GM23338 (cell line): ENCODE measurements at regions not wholly inside any gene's neighbourhood (a gene's known extent, or its start where the extent isn't known, plus 50 kb on each side); places are given as distances from the start of the nearest gene placed in this dataset.

Experiments used
- ATAC-seq: fragments of 200-7000 bp; cut with Tn5 transposase; 3 replicates; pipeline ENCODE4 v1.9.1; 2020
- DNase-seq: peaks from one replicate; pipeline ENCODE4 v3.0.0-alpha.2; 2015; ENCODE audit warnings: low spot score
- H2AFZ ChIP-seq: fragments of 200-600 bp; sonication (generic); 2 replicates; pipeline ENCODE4 v1.8.0; 2016; ENCODE audit warnings: antibody characterized with exemption, mild to moderate bottlenecking, moderate library complexity
- H3F3A ChIP-seq: fragments of 200-600 bp; sonication (generic); replicated peaks from 2 replicates; pipeline ENCODE4 v1.8.0; 2017; ENCODE audit warnings: antibody characterized with exemption, mixed run types, low read depth
- H3K27ac ChIP-seq: fragments of 200-600 bp; sonication (generic); 2 replicates; pipeline ENCODE4 v1.6.1; 2016; ENCODE audit warnings: low read depth
- H3K27me3 ChIP-seq: fragments of 200-600 bp; sonication (generic); 2 replicates; pipeline ENCODE4 v1.8.0; 2016; ENCODE audit warnings: mild to moderate bottlenecking, mixed run types, moderate library complexity; ENCODE audit not compliant: insufficient read depth
- H3K36me3 ChIP-seq: fragments of 200-600 bp; sonication (generic); 2 replicates; pipeline ENCODE4 v1.8.0; 2016; ENCODE audit warnings: mild to moderate bottlenecking; ENCODE audit not compliant: insufficient read depth
- H3K4me1 ChIP-seq: fragments of 200-600 bp; sonication (generic); 2 replicates; pipeline ENCODE4 v1.8.0; 2016; ENCODE audit warnings: mild to moderate bottlenecking, moderate library complexity; ENCODE audit not compliant: insufficient read depth
- H3K4me2 ChIP-seq: fragments of 200-600 bp; sonication (generic); 2 replicates; pipeline ENCODE4 v1.7.1; 2017; ENCODE audit warnings: mixed run types
- H3K4me3 ChIP-seq: fragments of 200-600 bp; sonication (generic); 2 replicates; pipeline ENCODE4 v1.6.1; 2016; ENCODE audit warnings: mixed run types
- H3K79me2 ChIP-seq: fragments of 200-600 bp; sonication (generic); replicated peaks from 2 replicates; pipeline ENCODE4 v1.8.0; 2017; ENCODE audit warnings: mild to moderate bottlenecking; ENCODE audit not compliant: insufficient read depth
- H3K9me2 ChIP-seq: fragments of 200-600 bp; sonication (generic); 2 replicates; pipeline ENCODE4 v1.8.0; 2017; ENCODE audit not compliant: insufficient read depth
- H4K20me1 ChIP-seq: fragments of 200-600 bp; sonication (generic); replicated peaks from 2 replicates; pipeline ENCODE4 v1.8.0; 2017; ENCODE audit warnings: mild to moderate bottlenecking; ENCODE audit not compliant: insufficient read depth
- H3K27ac Mint-ChIP-seq: 2 replicates; pipeline ENCODE4 v1.8.0; 2020; ENCODE audit warnings: inconsistent platforms, mild to moderate bottlenecking, moderate library complexity, mixed read lengths
- H3K27me3 Mint-ChIP-seq: 3 replicates; pipeline ENCODE4 v1.8.0; 2022; ENCODE audit warnings: low read depth, mild to moderate bottlenecking, moderate library complexity, mixed read lengths, inconsistent platforms; ENCODE audit not compliant: insufficient read depth, poor library complexity
- H3K36me3 Mint-ChIP-seq: 3 replicates; pipeline ENCODE4 v1.8.0; 2021; ENCODE audit warnings: low read depth, mild to moderate bottlenecking, inconsistent platforms, moderate library complexity, mixed read lengths
- H3K4me1 Mint-ChIP-seq: 3 replicates; pipeline ENCODE4 v1.8.0; 2020; ENCODE audit warnings: mild to moderate bottlenecking, inconsistent platforms, mixed read lengths
- H3K4me3 Mint-ChIP-seq: 3 replicates; pipeline ENCODE4 v1.8.0; 2021; ENCODE audit warnings: moderate library complexity, mild to moderate bottlenecking, inconsistent platforms, mixed read lengths
- H3K9me3 Mint-ChIP-seq: 3 replicates; pipeline ENCODE4 v1.8.0; 2020; ENCODE audit warnings: moderate library complexity, mild to moderate bottlenecking, inconsistent platforms, mixed read lengths
- CREB1 ChIP-seq: fragments of 250-450 bp; sonication (Bioruptor Pico); IDR thresholded peaks from 2 replicates; pipeline ENCODE4 v1.5.0; 2020; ENCODE audit warnings: low read depth, mild to moderate bottlenecking, moderate library complexity
- CTCF ChIP-seq, 2 experiments: fragments of 200-600 bp in 1 of 2; sonication (generic) in 1 of 2; conservative IDR thresholded peaks; 2 replicates each; pipeline versions ENCODE4 v1.5.1 to v1.6.1; 2016 to 2017; ENCODE audit warnings: antibody characterized with exemption in 2 of 2, low read depth in 2 of 2, mild to moderate bottlenecking in 2 of 2, moderate library complexity in 1 of 2
- EZH2 ChIP-seq: fragments of 200-600 bp; sonication (generic); IDR thresholded peaks from one replicate; pipeline ENCODE4 v1.8.0; 2017; ENCODE audit warnings: antibody characterized with exemption, mild to moderate bottlenecking, low read depth; ENCODE audit not compliant: unreplicated experiment
- EZH2phosphoT487 ChIP-seq: fragments of 200-600 bp; sonication (generic); IDR thresholded peaks from one replicate; pipeline ENCODE4 v1.8.1; 2018; ENCODE audit warnings: antibody characterized with exemption; ENCODE audit not compliant: unreplicated experiment
- JUNB ChIP-seq: IDR thresholded peaks from one replicate; pipeline ENCODE4 v1.6.1; 2016; ENCODE audit warnings: antibody characterized with exemption; ENCODE audit not compliant: unreplicated experiment
- NANOG ChIP-seq: IDR thresholded peaks from 2 replicates; pipeline ENCODE4 v1.6.1; 2016; ENCODE audit warnings: antibody characterized with exemption, borderline replicate concordance
- POLR2AphosphoS5 ChIP-seq: IDR thresholded peaks from 2 replicates; pipeline ENCODE4 v1.6.1; 2016; ENCODE audit warnings: antibody characterized with exemption, low read depth
- STAT1 ChIP-seq: IDR thresholded peaks from one replicate; pipeline ENCODE4 v1.6.1; 2016; ENCODE audit warnings: antibody characterized with exemption; ENCODE audit not compliant: unreplicated experiment
- ZNF114 ChIP-seq: fragments of 250-450 bp; sonication (Bioruptor Pico); IDR thresholded peaks from 2 replicates; pipeline ENCODE4 v1.5.0; 2020; ENCODE audit warnings: mild to moderate bottlenecking, moderate library complexity
- ZNF331 ChIP-seq: fragments of 250-450 bp; sonication (Bioruptor Pico); IDR thresholded peaks from 2 replicates; pipeline ENCODE4 v1.5.0; 2020; ENCODE audit warnings: low read depth, mild to moderate bottlenecking, moderate library complexity
- ZNF462 ChIP-seq: fragments of 250-450 bp; sonication (Bioruptor Pico); IDR thresholded peaks from 2 replicates; pipeline ENCODE4 v1.5.0; 2020; ENCODE audit warnings: mild to moderate bottlenecking, moderate library complexity

GRCh38 chr10:43980715-43981114 lies 332.0 kb upstream of the ZNF32 start:
- H3K4me1 ChIP-seq = no peaks in the 10 kb centered on the region
- no peaks in the 10 kb centered on the region for H3K79me2 ChIP-seq
- DNase-seq (no peak), ATAC-seq (no peak)
- no peak overlapping the region for H3K4me2 ChIP-seq
- Mint-ChIP-seq H3K36me3 (no peaks in the 10 kb centered on the region), H3K9me3 (no peaks in the 10 kb centered on the region; the same call in 1 of the 3 replicates), H3K27me3 (no peaks in the 10 kb centered on the region), H3K27ac (no peak overlapping the region), H3K4me3 (no peak overlapping the region), H3K4me1 (no peaks in the 10 kb centered on the region)
- H3K27ac ChIP-seq = no peak overlapping the region
- no peak overlapping the region for H3K4me3 ChIP-seq
- no peak for TF ChIP-seq NANOG
- no peak for TF ChIP-seq POLR2AphosphoS5
- TF ChIP-seq ZNF114 (CRISPR knock-in tag) = no peak
- H3F3A ChIP-seq = no peaks in the 10 kb centered on the region
- H3K27me3 ChIP-seq = no peaks in the 10 kb centered on the region
- peaks cover 11% of the 10 kb centered on the region for H3K9me2 ChIP-seq
- H2AFZ ChIP-seq = no peak overlapping the region
- H4K20me1 ChIP-seq = no peaks in the 10 kb centered on the region
- no peaks in the 10 kb centered on the region for H3K36me3 ChIP-seq

GRCh38 chr10:43980313-43980712 lies 331.6 kb upstream of the ZNF32 start:
- H3K4me2 ChIP-seq = no peak overlapping the region
- no peaks in the 10 kb centered on the region for H3K27me3 Mint-ChIP-seq
- H4K20me1 ChIP-seq = no peaks in the 10 kb centered on the region
- ATAC-seq (no peak), DNase-seq (no peak)
- no peak overlapping the region for H3K4me3 ChIP-seq
- no peaks in the 10 kb centered on the region for H3K36me3 ChIP-seq
- H3K9me3 Mint-ChIP-seq = no peaks in the 10 kb centered on the region; the same call in 1 of the 3 replicates
- no peaks in the 10 kb centered on the region for H3K36me3 Mint-ChIP-seq
- peaks cover 11% of the 10 kb centered on the region for H3K9me2 ChIP-seq
- no peaks in the 10 kb centered on the region for H3F3A ChIP-seq
- H3K79me2 ChIP-seq = no peaks in the 10 kb centered on the region
- no peak overlapping the region for H3K4me3 Mint-ChIP-seq
- H3K4me1 Mint-ChIP-seq = no peaks in the 10 kb centered on the region
- no peak overlapping the region for H3K27ac Mint-ChIP-seq
- H3K27me3 ChIP-seq = no peaks in the 10 kb centered on the region
- 0 out of 2 replicates have a peak overlapping the region, but pooled peaks have one; percentile 7 for H2AFZ ChIP-seq
- no peak overlapping the region for H3K27ac ChIP-seq
- H3K4me1 ChIP-seq = no peaks in the 10 kb centered on the region
- no peak for TF ChIP-seq EZH2phosphoT487
- no peak for TF ChIP-seq EZH2
- no peak for TF ChIP-seq CTCF (conservative IDR thresholded peaks at IDR 0.05; ENCODE audit: low read depth in 2 of 2)
- TF ChIP-seq CREB1 (CRISPR knock-in tag) = no peak
- TF ChIP-seq ZNF462 (CRISPR knock-in tag) = no peak
- no peak for TF ChIP-seq ZNF114 (CRISPR knock-in tag)
- no peak for TF ChIP-seq JUNB
- TF ChIP-seq POLR2AphosphoS5 = no peak
- TF ChIP-seq STAT1 = no peak
- TF ChIP-seq ZNF331 = no peak
- TF ChIP-seq NANOG = no peak
